Stomach (tissue), 4 donors: ENCODE measurements at regions not wholly inside any gene's neighbourhood (a gene's known extent, or its start where the extent isn't known, plus 50 kb on each side); places are given as distances from the start of the nearest gene placed in this dataset.

Experiments
- CTCF ChIP-seq, 7 experiments: fragments of 450-650 bp in 4 of 7; fragments of 200-600 bp in 3 of 7; sonication (generic) in 3 of 7; IDR thresholded peaks; one replicate each; pipeline ENCODE4 v1.5.1; 2016 to 2019; ENCODE audit warnings: antibody characterized with exemption in 7 of 7, control low read depth in 2 of 7, mild to moderate bottlenecking in 1 of 7
- EP300 ChIP-seq: sonication (generic); formaldehyde crosslinking; IDR thresholded peaks from one replicate; pipeline ENCODE4 v1.6.1; 2017; ENCODE audit warnings: antibody characterized with exemption
- POLR2A ChIP-seq, 4 donors: fragments of 450-650 bp; IDR thresholded peaks; one replicate each; pipeline ENCODE4 v1.6.1; 2016; ENCODE audit warnings: antibody characterized with exemption in 4 of 4, control low read depth in 2 of 4, mild to moderate bottlenecking in 1 of 4, moderate library complexity in 1 of 4
- POLR2AphosphoS5 ChIP-seq, 3 donors: sonication (generic); formaldehyde crosslinking; IDR thresholded peaks; one replicate each; pipeline ENCODE4 v1.6.1; 2016; ENCODE audit warnings: antibody characterized with exemption in 3 of 3

- TF ChIP-seq CTCF (IDR thresholded peaks at IDR 0.05) (no peak), POLR2A (IDR thresholded peaks at IDR 0.05) (no peak), POLR2AphosphoS5 (IDR thresholded peaks at IDR 0.05) (no peak), EP300 (no peak)
These were observed 426.4 kb downstream of the INSC start for GRCh38 chr11:15541079-15541478.
